GM18951 (cell line): ENCODE measurements at regions not wholly inside any gene's neighbourhood (a gene's known extent, or its start where the extent isn't known, plus 50 kb on each side); places are given as distances from the start of the nearest gene placed in this dataset.
"Not testable (repeated sequence)": the region's sequence is repeated elsewhere in the genome, so short reads cannot be mapped to it uniquely, and the experiment has no call there.

Source experiments
- POLR2A ChIP-seq: IDR thresholded peaks from 4 replicates; pipeline ENCODE4 v1.6.1; 2011; ENCODE audit warnings: mild to moderate bottlenecking; ENCODE audit not compliant: insufficient read length, insufficient read depth; ENCODE audit errors: extremely low read depth
- in situ Hi-C: fragments of 300-500 bp; cut with MboI; formaldehyde crosslinking; loops from one replicate; pipeline ENCODE4 v1.12.0; 2022; ENCODE audit warnings: low sequenced_read_pairs, mixed read lengths, inconsistent platforms; ENCODE audit not compliant: unreplicated experiment

- no peak for TF ChIP-seq POLR2A
- in situ Hi-C loops, result no loop called here
Observed at GRCh38 chr7:138249975-138250374, 173.7 kb downstream of the AKR1D1 start.

GRCh38 chr7:138252666-138253065, 176.4 kb downstream of the AKR1D1 start:
- in situ Hi-C loops, result not testable (repeated sequence)

- in situ Hi-C loops, result no loop called here
- TF ChIP-seq POLR2A, result no peak
Observed at GRCh38 chr7:138254444-138254843, 178.2 kb downstream of the AKR1D1 start.

- TF ChIP-seq POLR2A, result no peak
- in situ Hi-C loops, result no loop called here
Observed at GRCh38 chr7:138257459-138258196, 181.4 kb downstream of the AKR1D1 start.

GRCh38 chr7:138258197-138258559, 181.9 kb downstream of the AKR1D1 start:
- TF ChIP-seq POLR2A, result no peak
- in situ Hi-C loops, result no loop called here

- TF ChIP-seq POLR2A, result no peak
- in situ Hi-C loops, result no loop called here
Observed at GRCh38 chr7:138259675-138260074, 183.4 kb downstream of the AKR1D1 start.

- TF ChIP-seq POLR2A, result no peak
- in situ Hi-C loops, result no loop called here
Observed at GRCh38 chr7:138267934-138268333, 191.7 kb downstream of the AKR1D1 start.

GRCh38 chr7:138276891-138277290, 183.2 kb upstream of the TRIM24 start:
- no peak for TF ChIP-seq POLR2A
- in situ Hi-C loops, result no loop called here

GRCh38 chr7:138278601-138279000, 181.5 kb upstream of the TRIM24 start:
- no peak for TF ChIP-seq POLR2A

GRCh38 chr7:138282997-138283396, 177.1 kb upstream of the TRIM24 start:
- no peak for TF ChIP-seq POLR2A
- in situ Hi-C loops, result no loop called here

More at GRCh38 chr7:138278601-138279000, 181.5 kb upstream of the TRIM24 start:
- in situ Hi-C loops, result no loop called here

- no peak for TF ChIP-seq POLR2A
- in situ Hi-C loops, result no loop called here
Observed at GRCh38 chr7:138285129-138285528, 174.9 kb upstream of the TRIM24 start.

GRCh38 chr7:138286846-138287245, 173.2 kb upstream of the TRIM24 start:
- in situ Hi-C loops, result no loop called here
- no peak for TF ChIP-seq POLR2A

- in situ Hi-C loops, result no loop called here
- TF ChIP-seq POLR2A, result no peak
Observed at GRCh38 chr7:138287549-138287948, 172.5 kb upstream of the TRIM24 start.

GRCh38 chr7:138289082-138289481, 171.0 kb upstream of the TRIM24 start:
- no peak for TF ChIP-seq POLR2A
- in situ Hi-C loops, result no loop called here

GRCh38 chr7:138289864-138290263, 170.2 kb upstream of the TRIM24 start:
- no peak for TF ChIP-seq POLR2A
- in situ Hi-C loops, result no loop called here

- in situ Hi-C loops, result no loop called here
- no peak for TF ChIP-seq POLR2A
Observed at GRCh38 chr7:138292951-138293350, 167.1 kb upstream of the TRIM24 start.
